K562 (cell line): ENCODE measurements at regions not wholly inside any gene's neighbourhood (a gene's known extent, or its start where the extent isn't known, plus 50 kb on each side); places are given as distances from the start of the nearest gene placed in this dataset.
A peak's percentile ranks its signal among the peaks of the same experiment; 100 is the strongest.

Source experiments
- ADNP ChIP-seq: fragments of 200-800 bp; sonication (Bioruptor generic); IDR thresholded peaks from 2 replicates; pipeline ENCODE4 v1.6.1; 2016; ENCODE audit warnings: missing genetic modification characterization, missing compliant biosample characterization
- CHD4 ChIP-seq: fragments of 200-600 bp; sonication (generic); IDR thresholded peaks from 3 replicates; pipeline ENCODE4 v1.6.1; 2012; ENCODE audit warnings: low read depth, mild to moderate bottlenecking, mixed read lengths, low read length, inconsistent platforms; ENCODE audit not compliant: insufficient read depth, insufficient replicate concordance, poor library complexity, severe bottlenecking
- HDAC1 ChIP-seq, 2 experiments: fragments of 450-650 bp; IDR thresholded peaks; 2 replicates each; pipeline ENCODE4 v1.6.1; 2016 to 2017; ENCODE audit warnings: inconsistent platforms in 1 of 2, mild to moderate bottlenecking in 1 of 2, moderate library complexity in 1 of 2
- HDAC2 ChIP-seq: fragments of 450-650 bp; IDR thresholded peaks from 2 replicates; pipeline ENCODE4 v1.6.1; 2016; ENCODE audit warnings: mild to moderate bottlenecking
- KDM1A ChIP-seq, 2 experiments: fragments of 450-650 bp; IDR thresholded peaks; 2 replicates each; pipeline ENCODE4 v1.6.1; 2016; ENCODE audit warnings: mild to moderate bottlenecking in 2 of 2
- NR2C2 ChIP-seq, 2 experiments: fragments of 200-800 bp in 1 of 2; sonication (Bioruptor generic) in 1 of 2; sonication (generic) in 1 of 2; formaldehyde crosslinking in 1 of 2; IDR thresholded peaks; 2 replicates each; pipeline versions ENCODE4 v1.6.1 to v1.8.0; 2016 to 2022; ENCODE audit warnings: mild to moderate bottlenecking in 1 of 2, missing compliant biosample characterization in 1 of 2, missing genetic modification characterization in 1 of 2, missing genetic modification reagents in 1 of 2
- YY1 ChIP-seq, 3 experiments: IDR thresholded peaks; 2 replicates each; pipeline ENCODE4 v1.6.1; 2011; ENCODE audit warnings: low read length in 2 of 3, mild to moderate bottlenecking in 2 of 3, moderate library complexity in 2 of 3, borderline replicate concordance in 1 of 3, control low read depth in 1 of 3, low read depth in 1 of 3; ENCODE audit not compliant: insufficient read depth in 3 of 3, insufficient replicate concordance in 2 of 3, control insufficient read depth in 1 of 3, insufficient read length in 1 of 3; ENCODE audit errors: extremely low read depth in 1 of 3
- ZNF384 ChIP-seq: IDR thresholded peaks from 2 replicates; pipeline ENCODE4 v1.6.1; 2012; ENCODE audit warnings: low read depth, low read length, improper control_type of control experiment
- TF ChIP-seq, protein P1 (sequence below): fragments of 450-650 bp; formaldehyde crosslinking; IDR thresholded peaks from 2 replicates; pipeline ENCODE4 v1.4.0; 2020; ENCODE audit warnings: mild to moderate bottlenecking, moderate library complexity

GRCh38 chr3:194245474-194245873 is 105.7 kb downstream of the CPN2 start (continued):
- peak; percentile 96 for TF ChIP-seq ADNP (tag)
- 0 out of 4 replicates have a peak, but pooled peaks of 1 of the 2 experiments have one; percentile 16 for TF ChIP-seq HDAC1 (IDR thresholded peaks at IDR 0.05)
- TF ChIP-seq CHD4: peak; percentile 41
- peak; percentile 86 for TF ChIP-seq HDAC2
- no peak for TF ChIP-seq NR2C2 (CRISPR knock-in tag; IDR thresholded peaks at IDR 0.05)
- no peak for TF ChIP-seq NR2C2 (tag; IDR thresholded peaks at IDR 0.05)
- TF ChIP-seq, protein P1, sequence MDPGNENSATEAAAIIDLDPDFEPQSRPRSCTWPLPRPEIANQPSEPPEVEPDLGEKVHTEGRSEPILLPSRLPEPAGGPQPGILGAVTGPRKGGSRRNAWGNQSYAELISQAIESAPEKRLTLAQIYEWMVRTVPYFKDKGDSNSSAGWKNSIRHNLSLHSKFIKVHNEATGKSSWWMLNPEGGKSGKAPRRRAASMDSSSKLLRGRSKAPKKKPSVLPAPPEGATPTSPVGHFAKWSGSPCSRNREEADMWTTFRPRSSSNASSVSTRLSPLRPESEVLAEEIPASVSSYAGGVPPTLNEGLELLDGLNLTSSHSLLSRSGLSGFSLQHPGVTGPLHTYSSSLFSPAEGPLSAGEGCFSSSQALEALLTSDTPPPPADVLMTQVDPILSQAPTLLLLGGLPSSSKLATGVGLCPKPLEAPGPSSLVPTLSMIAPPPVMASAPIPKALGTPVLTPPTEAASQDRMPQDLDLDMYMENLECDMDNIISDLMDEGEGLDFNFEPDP (CRISPR knock-in tag): no peak
- TF ChIP-seq KDM1A (IDR thresholded peaks at IDR 0.05): peak; percentile 87 to 89
- no peak for TF ChIP-seq YY1 (IDR thresholded peaks at IDR 0.05; ENCODE audit: borderline replicate concordance in 1 of 3, control insufficient read depth in 1 of 3, extremely low read depth in 1 of 3, insufficient read depth in 3 of 3, insufficient read length in 1 of 3, insufficient replicate concordance in 2 of 3, low read depth in 1 of 3, low read length in 2 of 3)
- no peak for TF ChIP-seq ZNF384
